Smooth muscle cell (in vitro differentiated cells): ENCODE measurements at regions not wholly inside any gene's neighbourhood (a gene's known extent, or its start where the extent isn't known, plus 50 kb on each side); places are given as distances from the start of the nearest gene placed in this dataset.

Source experiments
- DNase-seq: peaks from one replicate; lab custom pipeline; 2025; ENCODE audit not compliant: unreplicated experiment; lab: John Stamatoyannopoulos, UW
- H2AFZ ChIP-seq: fragments of 200-600 bp; sonication (generic); 2 replicates; pipeline ENCODE4 v1.6.0; 2016; ENCODE audit warnings: antibody characterized with exemption, low read depth, mild to moderate bottlenecking
- H3F3A ChIP-seq: fragments of 200-600 bp; sonication (generic); 2 replicates; pipeline ENCODE4 v1.6.0; 2017; ENCODE audit warnings: antibody characterized with exemption, low read depth
- H3K27ac ChIP-seq: fragments of 200-600 bp; sonication (generic); 2 replicates; pipeline ENCODE4 v1.5.1; 2016; ENCODE audit warnings: low read depth, mild to moderate bottlenecking
- H3K27me3 ChIP-seq: fragments of 200-600 bp; sonication (generic); 2 replicates; pipeline ENCODE4 v1.6.1; 2016; ENCODE audit warnings: low read depth, mild to moderate bottlenecking
- H3K36me3 ChIP-seq: fragments of 200-600 bp; sonication (generic); 2 replicates; pipeline ENCODE4 v1.5.1; 2016; ENCODE audit warnings: low read depth
- H3K4me1 ChIP-seq: fragments of 200-600 bp; sonication (generic); 2 replicates; pipeline ENCODE4 v1.5.1; 2016; ENCODE audit warnings: low read depth
- H3K4me2 ChIP-seq: fragments of 200-600 bp; sonication (generic); 2 replicates; pipeline ENCODE4 v1.6.0; 2016; ENCODE audit warnings: mild to moderate bottlenecking
- H3K4me3 ChIP-seq: fragments of 200-600 bp; sonication (generic); 2 replicates; pipeline ENCODE4 v1.5.1; 2016; ENCODE audit warnings: mild to moderate bottlenecking
- H3K79me2 ChIP-seq: fragments of 200-600 bp; sonication (generic); 2 replicates; pipeline ENCODE4 v1.6.0; 2016; ENCODE audit warnings: low read depth, mild to moderate bottlenecking
- H3K9ac ChIP-seq: fragments of 200-600 bp; sonication (generic); 2 replicates; pipeline ENCODE4 v1.6.0; 2016; ENCODE audit warnings: low read depth
- H3K9me3 ChIP-seq: fragments of 200-600 bp; sonication (generic); replicated peaks from 2 replicates; pipeline ENCODE4 v1.5.1; 2016; ENCODE audit warnings: low read depth
- H4K20me1 ChIP-seq: fragments of 200-600 bp; sonication (generic); 2 replicates; pipeline ENCODE4 v1.6.0; 2016; ENCODE audit warnings: low read depth
- CTCF ChIP-seq: fragments of 200-600 bp; sonication (generic); IDR thresholded peaks from 2 replicates; pipeline ENCODE4 v1.5.1; 2017; ENCODE audit warnings: borderline replicate concordance, mild to moderate bottlenecking, antibody characterized with exemption; ENCODE audit not compliant: insufficient read depth, poor library complexity, severe bottlenecking
- WGBS: methylation state at CpG from one replicate; pipeline ENCODE4 v1.1.7; 2016; ENCODE audit warnings: low lambda C conversion rate; 5-methylcytosine and 5-hydroxymethylcytosine counted together

GRCh38 chr10:35843524-35844181 lies 201.6 kb upstream of the FZD8 start:
- DNase-seq: no peak
- H3K4me2 ChIP-seq: no peak overlapping the region
- H3K27ac ChIP-seq: no peak overlapping the region
- no peaks in the 10 kb centered on the region for H3K9me3 ChIP-seq
- no peaks in the 10 kb centered on the region for H3K27me3 ChIP-seq
- 77% methylated on average over 13 of the region's 13 CpGs for WGBS
- no peak for TF ChIP-seq CTCF
- H3F3A ChIP-seq: no peaks in the 10 kb centered on the region
- no peaks in the 10 kb centered on the region for H3K4me1 ChIP-seq
- no peak overlapping the region for H3K4me3 ChIP-seq
- H3K36me3 ChIP-seq: no peaks in the 10 kb centered on the region
- H2AFZ ChIP-seq: no peak overlapping the region
- H3K79me2 ChIP-seq: no peaks in the 10 kb centered on the region
- no peaks in the 10 kb centered on the region for H4K20me1 ChIP-seq
- no peak overlapping the region for H3K9ac ChIP-seq

GRCh38 chr10:35838054-35838453 lies 196.0 kb upstream of the FZD8 start:
- no peaks in the 10 kb centered on the region for H3K27me3 ChIP-seq
- H3K36me3 ChIP-seq: no peaks in the 10 kb centered on the region

GRCh38 chr10:35835545-35835944 lies 193.4 kb upstream of the FZD8 start:
- no peaks in the 10 kb centered on the region for H3K9me3 ChIP-seq
- no peaks in the 10 kb centered on the region for H3F3A ChIP-seq
- 90% methylated on average over 3 of the region's 3 CpGs for WGBS
- H4K20me1 ChIP-seq: no peaks in the 10 kb centered on the region
- no peaks in the 10 kb centered on the region for H3K79me2 ChIP-seq
- H3K4me1 ChIP-seq: no peaks in the 10 kb centered on the region
- H3K27ac ChIP-seq: no peak overlapping the region
- no peak overlapping the region for H2AFZ ChIP-seq
- TF ChIP-seq CTCF: no peak
- no peak overlapping the region for H3K9ac ChIP-seq
- H3K27me3 ChIP-seq: no peaks in the 10 kb centered on the region
- H3K4me2 ChIP-seq: no peak overlapping the region
- no peaks in the 10 kb centered on the region for H3K36me3 ChIP-seq
- H3K4me3 ChIP-seq: no peak overlapping the region
- DNase-seq: no peak

More at GRCh38 chr10:35838054-35838453, 196.0 kb upstream of the FZD8 start:
- Histone ChIP-seq H3K4me2 (no peak overlapping the region), H3K4me3 (no peak overlapping the region), H3K27ac (no peak overlapping the region), H3K79me2 (no peaks in the 10 kb centered on the region), H2AFZ (no peak overlapping the region), H3F3A (no peaks in the 10 kb centered on the region), H3K4me1 (no peaks in the 10 kb centered on the region), H4K20me1 (no peaks in the 10 kb centered on the region), H3K9ac (no peak overlapping the region), H3K9me3 (no peaks in the 10 kb centered on the region)
- no peak for TF ChIP-seq CTCF
- WGBS: 92% methylated on average over 2 of the region's 2 CpGs
- DNase-seq: no peak

- Histone ChIP-seq H3K36me3 (no peaks in the 10 kb centered on the region), H3F3A (no peaks in the 10 kb centered on the region), H3K4me1 (no peaks in the 10 kb centered on the region), H3K4me3 (no peak overlapping the region), H3K4me2 (no peak overlapping the region), H3K9ac (no peak overlapping the region), H3K79me2 (no peaks in the 10 kb centered on the region), H3K27me3 (no peaks in the 10 kb centered on the region), H4K20me1 (no peaks in the 10 kb centered on the region), H3K9me3 (no peaks in the 10 kb centered on the region), H2AFZ (no peak overlapping the region), H3K27ac (no peak overlapping the region)
- 87% methylated on average over 10 of the region's 10 CpGs for WGBS
- DNase-seq: no peak
- TF ChIP-seq CTCF: no peak
Measured at GRCh38 chr10:35834877-35835494, 192.9 kb upstream of the FZD8 start.
